ENCODE measurements at regions not wholly inside any gene's neighbourhood (a gene's known extent, or its start where the extent isn't known, plus 50 kb on each side); places are given as distances from the start of the nearest gene placed in this dataset.

GRCh38 chr13:103243495-103243894, 177.3 kb upstream of the SLC10A2 start:
- Mint-ChIP-seq H3K27me3 (ENCODE audit: insufficient read depth) (peaks cover 12% of the 10 kb centered on the region), H3K27ac (no peak overlapping the region), H3K4me1 (peaks cover 5% of the 10 kb centered on the region), H3K36me3 (ENCODE audit: low read depth) (no peaks in the 10 kb centered on the region), H3K4me3 (no peak overlapping the region), H3K9me3 (no peaks in the 10 kb centered on the region)
- H3K27me3 ChIP-seq (ENCODE audit: control insufficient read depth, insufficient read depth, low read length, poor library complexity, severe bottlenecking) = no peaks in the 10 kb centered on the region
- H3K4me3 ChIP-seq (ENCODE audit: low read length) = no peak overlapping the region
- no peaks in the 10 kb centered on the region for H3K36me3 ChIP-seq (ENCODE audit: control insufficient read depth, insufficient read depth, low read length)
- TF ChIP-seq CTCF (conservative IDR thresholded peaks at IDR 0.05) = no peak
- no peak overlapping the region for H3K9ac ChIP-seq (ENCODE audit: extremely low read depth, low read length, poor library complexity, severe bottlenecking)
- DNase-seq = no peak
- H3K9me3 ChIP-seq (ENCODE audit: control insufficient read depth, low read length) = no peaks in the 10 kb centered on the region
- H3K27ac ChIP-seq (ENCODE audit: low read depth, low read length) = no peak overlapping the region
- WGBS, 2 experiments (ENCODE audit: insufficient coverage in 1 of 2, insufficient read length in 1 of 2) = 80 to 93% methylated on average over 2 to 3 of the region's 3 CpGs
- H3K4me1 ChIP-seq (ENCODE audit: control insufficient read depth, insufficient read depth, low read length) = no peaks in the 10 kb centered on the region

- Histone ChIP-seq H3K36me3 (ENCODE audit: control insufficient read depth, insufficient read depth, low read length) (no peaks in the 10 kb centered on the region), H3K27ac (ENCODE audit: low read depth, low read length) (no peak overlapping the region), H3K4me1 (ENCODE audit: control insufficient read depth, insufficient read depth, low read length) (no peaks in the 10 kb centered on the region), H3K27me3 (ENCODE audit: control insufficient read depth, insufficient read depth, low read length, poor library complexity, severe bottlenecking) (no peaks in the 10 kb centered on the region), H3K4me3 (ENCODE audit: low read length) (no peak overlapping the region), H3K9ac (ENCODE audit: extremely low read depth, low read length, poor library complexity, severe bottlenecking) (no peak overlapping the region), H3K9me3 (ENCODE audit: control insufficient read depth, low read length) (peaks cover 15% of the 10 kb centered on the region)
- TF ChIP-seq CTCF (conservative IDR thresholded peaks at IDR 0.05) = no peak
- Mint-ChIP-seq H3K4me1 (peaks cover 5% of the 10 kb centered on the region), H3K27ac (no peak overlapping the region), H3K9me3 (peaks cover 20% of the 10 kb centered on the region), H3K36me3 (ENCODE audit: low read depth) (no peaks in the 10 kb centered on the region), H3K27me3 (ENCODE audit: insufficient read depth) (peaks cover 5% of the 10 kb centered on the region), H3K4me3 (no peak overlapping the region)
- 83 to 97% methylated on average over 2 of the region's 2 CpGs for WGBS, 2 experiments (ENCODE audit: insufficient coverage in 1 of 2, insufficient read length in 1 of 2)
- no peak for DNase-seq
These were observed 172.2 kb upstream of the SLC10A2 start for GRCh38 chr13:103238441-103238840.

DNA sequence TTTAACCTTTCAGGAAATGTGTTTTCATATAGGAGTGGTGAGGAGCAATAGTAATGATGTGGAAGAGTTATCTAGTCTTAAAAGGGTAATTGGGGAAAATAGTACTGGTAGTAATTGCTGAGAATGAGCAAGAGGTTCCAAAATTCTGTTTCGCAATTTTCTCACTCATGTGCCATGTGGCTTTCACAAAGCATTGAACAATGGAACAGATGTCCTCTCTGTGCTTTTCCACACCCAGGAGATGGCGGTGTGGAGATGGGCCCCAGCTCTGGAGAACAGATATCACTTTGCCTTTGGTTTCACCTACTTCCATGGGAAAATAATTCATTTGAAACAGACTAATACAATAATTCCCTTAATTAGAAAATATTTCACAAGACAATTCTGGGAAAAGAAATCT, 170.0 kb upstream of the SLC10A2 start:
- Histone ChIP-seq H3K36me3 (ENCODE audit: control insufficient read depth, insufficient read depth, low read length) (no peaks in the 10 kb centered on the region), H3K27me3 (ENCODE audit: control insufficient read depth, insufficient read depth, low read length, poor library complexity, severe bottlenecking) (no peaks in the 10 kb centered on the region), H3K9me3 (ENCODE audit: control insufficient read depth, low read length) (peaks cover 28% of the 10 kb centered on the region), H3K4me1 (ENCODE audit: control insufficient read depth, insufficient read depth, low read length) (no peaks in the 10 kb centered on the region), H3K4me3 (ENCODE audit: low read length) (no peak overlapping the region), H3K9ac (ENCODE audit: extremely low read depth, low read length, poor library complexity, severe bottlenecking) (no peak overlapping the region), H3K27ac (ENCODE audit: low read depth, low read length) (no peak overlapping the region)
- peaks cover 36% of the 10 kb centered on the region for H3K9me3 Mint-ChIP-seq
- DNase-seq = no peak
- H3K4me1 Mint-ChIP-seq = no peaks in the 10 kb centered on the region
- peak; percentile 45 for TF ChIP-seq CTCF (conservative IDR thresholded peaks at IDR 0.05)
- WGBS, 2 experiments (ENCODE audit: insufficient coverage in 1 of 2, insufficient read length in 1 of 2) = 88 to 94% methylated on average over 2 of the region's 2 CpGs
- H3K36me3 Mint-ChIP-seq (ENCODE audit: low read depth) = no peaks in the 10 kb centered on the region
- H3K4me3 Mint-ChIP-seq = no peak overlapping the region
- no peak overlapping the region for H3K27ac Mint-ChIP-seq
- H3K27me3 Mint-ChIP-seq (ENCODE audit: insufficient read depth) = no peaks in the 10 kb centered on the region

Measured in endodermal cell (in vitro differentiated cells).